ENCODE measurements at regions not wholly inside any gene's neighbourhood (a gene's known extent, or its start where the extent isn't known, plus 50 kb on each side); places are given as distances from the start of the nearest gene placed in this dataset.

GRCh38 chr7:156473476-156474240, 166.9 kb upstream of the RNF32 start:
- intact Hi-C loops (cut with micrococcal nuclease; ENCODE audit: unreplicated experiment), result loop anchor here (5.0 kb wide), 2 partner anchors 661 to 676 kb away; partner anchors contain the start of gene SHH
- DNase-seq (ENCODE audit: low read depth, low spot score) (peak; percentile 46), ATAC-seq (peak; percentile 82)
- no peaks in the 10 kb centered on the region for H3K9me3 ChIP-seq (ENCODE audit: control insufficient read depth, insufficient read depth, low read depth, low read length)
- TF ChIP-seq POLR2AphosphoS5 (IDR thresholded peaks at IDR 0.05; ENCODE audit: low read depth, low read length) (no peak), REST (IDR thresholded peaks at IDR 0.05; ENCODE audit: insufficient read depth in 1 of 2, low read depth in 2 of 2, low read length in 1 of 2) (no peak), CTCF (IDR thresholded peaks at IDR 0.05) (peak; percentile 91), TCF7L2 (IDR thresholded peaks at IDR 0.05; ENCODE audit: low read depth, low read length) (no peak), SIN3A (IDR thresholded peaks at IDR 0.05; ENCODE audit: borderline replicate concordance, insufficient read depth, low read depth, low read length) (no peak)
- BruUV-seq (replicated peaks), result no TSS peak
- H3K27ac ChIP-seq (ENCODE audit: low read length), result no peak overlapping the region
- in situ Hi-C loops (cut with HindIII; ENCODE audit: low pct_unique_long_range_greater_than_20kb, low sequenced_read_pairs), result no loop called here
- H3K27me3 ChIP-seq (ENCODE audit: control insufficient read depth, insufficient read depth, low read length), result no peaks in the 10 kb centered on the region
- no peak overlapping the region for H3K4me3 ChIP-seq (ENCODE audit: low read depth in 2 of 2, low read length in 2 of 2)
- ChIA-PET CTCF (interaction anchor here (0.6 kb wide), 1 partner anchor 663 kb away, joined by 3 read pairs; no protein-coding TSS in a partner anchor), POLR2A (interaction anchor here (0.6 kb wide), 1 partner anchor 838 kb away, joined by 3 read pairs; no protein-coding TSS in a partner anchor)
- no peaks in the 10 kb centered on the region for H3K36me3 ChIP-seq (ENCODE audit: control insufficient read depth, insufficient read depth, low read length)
- no peaks in the 10 kb centered on the region; the same call in 1 of the 2 replicates for H3K4me1 ChIP-seq (ENCODE audit: control insufficient read depth, insufficient read depth, low read length)

GRCh38 chr7:156472267-156472666, 168.3 kb upstream of the RNF32 start:
- intact Hi-C loops (cut with micrococcal nuclease; ENCODE audit: unreplicated experiment) (loop anchor here (5.0 kb wide), 2 partner anchors 660 to 675 kb away; partner anchors contain the start of gene SHH), in situ Hi-C loops (cut with HindIII; ENCODE audit: low pct_unique_long_range_greater_than_20kb, low sequenced_read_pairs) (no loop called here)
- BruUV-seq (replicated peaks), result no TSS peak
- Histone ChIP-seq H3K36me3 (ENCODE audit: control insufficient read depth, insufficient read depth, low read length) (no peaks in the 10 kb centered on the region), H3K9me3 (ENCODE audit: control insufficient read depth, insufficient read depth, low read depth, low read length) (no peaks in the 10 kb centered on the region), H3K27me3 (ENCODE audit: control insufficient read depth, insufficient read depth, low read length) (no peaks in the 10 kb centered on the region), H3K4me1 (ENCODE audit: control insufficient read depth, insufficient read depth, low read length) (no peaks in the 10 kb centered on the region; the same call in 1 of the 2 replicates), H3K4me3 (ENCODE audit: low read depth in 2 of 2, low read length in 2 of 2) (no peak overlapping the region), H3K27ac (ENCODE audit: low read length) (no peak overlapping the region)
- no peak for TF ChIP-seq POLR2AphosphoS5 (IDR thresholded peaks at IDR 0.05; ENCODE audit: low read depth, low read length)
- no peak for TF ChIP-seq SIN3A (IDR thresholded peaks at IDR 0.05; ENCODE audit: borderline replicate concordance, insufficient read depth, low read depth, low read length)
- TF ChIP-seq REST (IDR thresholded peaks at IDR 0.05; ENCODE audit: insufficient read depth in 1 of 2, low read depth in 2 of 2, low read length in 1 of 2), result no peak
- no peak for TF ChIP-seq CTCF (IDR thresholded peaks at IDR 0.05)
- no peak for TF ChIP-seq TCF7L2 (IDR thresholded peaks at IDR 0.05; ENCODE audit: low read depth, low read length)
- no peak for ATAC-seq
- ChIA-PET POLR2A (no interaction called here), CTCF (no interaction called here)
- no peak for DNase-seq (ENCODE audit: low read depth, low spot score)

Data from Panc1 (cell line).